ENCODE measurements at regions not wholly inside any gene's neighbourhood (a gene's known extent, or its start where the extent isn't known, plus 50 kb on each side); places are given as distances from the start of the nearest gene placed in this dataset.

GRCh38 chr9:71592400-71592799 is 175.9 kb downstream of the CEMIP2 start:
- TF ChIP-seq CTCF (IDR thresholded peaks at IDR 0.05): no peak
- no peak for TF ChIP-seq POLR2A (IDR thresholded peaks at IDR 0.05)

Measured in Peyer's patch (tissue), 4 donors.